Hematopoietic multipotent progenitor cell treated with erythropoietin and hydrocortisone succinate and interleukin-3 and kit ligand, for 6 days (in vitro differentiated cells): ENCODE measurements at regions not wholly inside any gene's neighbourhood (a gene's known extent, or its start where the extent isn't known, plus 50 kb on each side); places are given as distances from the start of the nearest gene placed in this dataset.
"Not testable (repeated sequence)": the region's sequence is repeated elsewhere in the genome, so short reads cannot be mapped to it uniquely, and the experiment has no call there.

ENCODE experiments used
- DNase-seq: peaks from one replicate; pipeline ENCODE4 v3.0.0-alpha.2; 2015

GRCh38 chr1:203999618-204000017 lies 73.3 kb upstream of the SOX13 start:
- no peak for DNase-seq

GRCh38 chr1:204001166-204001901 lies 71.6 kb upstream of the SOX13 start:
- DNase-seq = no peak

GRCh38 chr1:204002614-204003013 lies 70.3 kb upstream of the SOX13 start:
- DNase-seq = no peak

GRCh38 chr1:204003536-204003935 lies 69.4 kb upstream of the SOX13 start:
- DNase-seq = no peak

GRCh38 chr1:204011426-204011825 lies 61.5 kb upstream of the SOX13 start:
- no peak for DNase-seq

GRCh38 chr1:204013052-204013451 lies 59.9 kb upstream of the SOX13 start:
- DNase-seq = no peak

GRCh38 chr1:204014336-204014735 lies 58.6 kb upstream of the SOX13 start:
- DNase-seq = no peak

- DNase-seq = not testable (repeated sequence)
These were observed 58.0 kb upstream of the SOX13 start for GRCh38 chr1:204014961-204015360.

GRCh38 chr1:204017032-204017431 lies 55.9 kb upstream of the SOX13 start:
- no peak for DNase-seq

- no peak for DNase-seq
These were observed 54.5 kb upstream of the SOX13 start for GRCh38 chr1:204018460-204018859.
